ENCODE measurements at regions not wholly inside any gene's neighbourhood (a gene's known extent, or its start where the extent isn't known, plus 50 kb on each side); places are given as distances from the start of the nearest gene placed in this dataset.
A peak's percentile ranks its signal among the peaks of the same experiment; 100 is the strongest.

- no peak for DNase-seq
Measured at GRCh38 chr2:79327460-79327859, 167.9 kb upstream of the REG3A start.

- DNase-seq: no peak
Measured at GRCh38 chr2:79320871-79321270, 161.3 kb upstream of the REG3A start.

GRCh38 chr2:79294994-79295393, 135.4 kb upstream of the REG3A start:
- DNase-seq: no peak

- DNase-seq: no peak
Measured at GRCh38 chr2:79292958-79293315, 133.4 kb upstream of the REG3A start.

GRCh38 chr2:79292239-79292957, 132.8 kb upstream of the REG3A start:
- no peak for DNase-seq

GRCh38 chr2:79275863-79276262, 116.3 kb upstream of the REG3A start:
- no peak for DNase-seq

GRCh38 chr2:79275197-79275596, 115.6 kb upstream of the REG3A start:
- no peak for DNase-seq

- no peak for DNase-seq
Measured at GRCh38 chr2:79272616-79273015, 113.1 kb upstream of the REG3A start.

GRCh38 chr2:79271456-79271855, 111.9 kb upstream of the REG3A start:
- DNase-seq: no peak

- DNase-seq: no peak
Measured at GRCh38 chr2:79260848-79261247, 101.3 kb upstream of the REG3A start.

GRCh38 chr2:79259959-79260358, 100.4 kb upstream of the REG3A start:
- no peak for DNase-seq

- no peak for DNase-seq
Measured at GRCh38 chr2:79259296-79259695, 99.7 kb upstream of the REG3A start.

GRCh38 chr2:79253243-79253774, 93.8 kb upstream of the REG3A start:
- no peak for DNase-seq

- DNase-seq: no peak
Measured at GRCh38 chr2:79250656-79251055, 91.1 kb upstream of the REG3A start.

GRCh38 chr2:79248776-79249175, 89.2 kb upstream of the REG3A start:
- DNase-seq: no peak

- no peak for DNase-seq
Measured at GRCh38 chr2:79235135-79235534, 75.6 kb upstream of the REG3A start.

- no peak for DNase-seq
Measured at GRCh38 chr2:79223539-79223938, 64.0 kb upstream of the REG3A start.

GRCh38 chr2:79219383-79219988, 59.9 kb upstream of the REG3A start:
- peak; percentile 31 for DNase-seq

GRCh38 chr2:79210274-79210917, 50.8 kb upstream of the REG3A start:
- no peak for DNase-seq

Measured in stimulated activated CD8-positive, alpha-beta memory T cell treated with anti-CD3 and anti-CD28 coated beads, Interleukin-4, amount 100 ng/mL, for 48 hours (primary cell).